ENCODE measurements at regions not wholly inside any gene's neighbourhood (a gene's known extent, or its start where the extent isn't known, plus 50 kb on each side); places are given as distances from the start of the nearest gene placed in this dataset.

GRCh38 chr20:62573817-62574216 is 68.5 kb upstream of the SLCO4A1 start:
- WGBS (ENCODE audit: insufficient coverage), result 39% methylated on average over 3 of the region's 3 CpGs
- no peaks in the 10 kb centered on the region for H3K36me3 Mint-ChIP-seq
- no peak overlapping the region for H3K27ac ChIP-seq (ENCODE audit: low read length)
- H3K4me1 ChIP-seq (ENCODE audit: control insufficient read depth, insufficient read depth, low read length), result no peaks in the 10 kb centered on the region
- no peak for TF ChIP-seq CTCF (IDR thresholded peaks at IDR 0.05)
- H3K27ac Mint-ChIP-seq, result no peak overlapping the region
- H3K36me3 ChIP-seq (ENCODE audit: control insufficient read depth, insufficient read depth, low read length), result no peaks in the 10 kb centered on the region
- peaks cover 6 to 11% of the 10 kb centered on the region in 2 donors for H3K4me1 Mint-ChIP-seq
- H3K9me3 ChIP-seq (ENCODE audit: control insufficient read depth, insufficient read depth, low read length), result no peaks in the 10 kb centered on the region
- H3K27me3 Mint-ChIP-seq (ENCODE audit: low read depth in 2 of 2), result peaks cover 18 to 26% of the 10 kb centered on the region in 2 donors
- H3K27me3 ChIP-seq (ENCODE audit: control insufficient read depth, insufficient read depth, low read length), result peaks cover 13% of the 10 kb centered on the region
- intact Hi-C loops (cut with micrococcal nuclease), result no loop called here
- no peak overlapping the region for H3K4me3 Mint-ChIP-seq
- H3K4me3 ChIP-seq (ENCODE audit: low read length), result no peak overlapping the region
- no peak for ATAC-seq
- no peak for DNase-seq
- H3K9me3 Mint-ChIP-seq, result no peaks in the 10 kb centered on the region

DNA sequence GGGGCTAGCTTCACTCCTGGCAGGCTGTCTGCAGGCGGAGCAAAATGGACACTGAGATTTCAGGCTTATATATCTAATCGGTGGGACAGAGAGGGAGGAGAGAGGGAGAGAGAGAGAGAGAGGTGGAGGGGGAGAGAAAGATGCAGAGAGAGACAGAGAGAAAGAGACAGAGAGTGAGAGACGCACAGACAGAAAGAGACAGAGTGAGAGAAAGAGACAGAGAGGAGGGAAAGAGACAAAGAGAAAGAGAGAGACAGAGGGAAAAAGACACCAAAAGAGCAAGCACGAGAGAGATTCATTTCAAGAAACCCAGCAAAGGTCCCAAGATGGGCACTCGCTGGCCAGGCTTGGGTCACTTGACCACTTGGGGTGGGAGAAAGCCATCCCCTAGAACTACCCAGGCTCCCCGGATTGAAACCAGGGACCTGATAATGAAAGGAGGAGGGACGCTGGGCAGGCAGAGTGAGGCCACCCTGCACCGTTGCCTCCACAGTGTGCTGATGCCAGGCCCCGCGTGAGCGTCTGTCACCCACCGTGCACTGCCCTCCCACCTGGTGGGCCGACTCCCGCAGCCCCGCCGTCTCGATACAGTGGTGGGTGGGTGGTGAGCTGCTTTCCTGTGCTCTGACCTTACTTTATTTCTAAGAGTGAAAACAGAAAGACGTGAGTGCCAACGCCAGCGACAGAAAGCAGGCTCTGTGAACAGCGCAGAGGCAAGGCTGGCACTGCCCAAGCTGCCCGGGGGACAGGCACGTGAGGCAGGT is 67.9 kb upstream of the SLCO4A1 start:
- Mint-ChIP-seq H3K36me3 (no peaks in the 10 kb centered on the region), H3K4me1 (peaks cover 6 to 11% of the 10 kb centered on the region in 2 donors), H3K27me3 (ENCODE audit: low read depth in 2 of 2) (peaks cover 24 to 32% of the 10 kb centered on the region in 2 donors), H3K4me3 (no peak overlapping the region), H3K9me3 (no peaks in the 10 kb centered on the region), H3K27ac (no peak overlapping the region)
- intact Hi-C loops (cut with micrococcal nuclease), result no loop called here
- TF ChIP-seq CTCF (IDR thresholded peaks at IDR 0.05), result no peak
- Histone ChIP-seq H3K27ac (ENCODE audit: low read length) (no peak overlapping the region), H3K4me1 (ENCODE audit: control insufficient read depth, insufficient read depth, low read length) (no peaks in the 10 kb centered on the region), H3K9me3 (ENCODE audit: control insufficient read depth, insufficient read depth, low read length) (no peaks in the 10 kb centered on the region), H3K4me3 (ENCODE audit: low read length) (no peak overlapping the region), H3K36me3 (ENCODE audit: control insufficient read depth, insufficient read depth, low read length) (no peaks in the 10 kb centered on the region), H3K27me3 (ENCODE audit: control insufficient read depth, insufficient read depth, low read length) (peaks cover 13% of the 10 kb centered on the region)
- DNase-seq (no peak), ATAC-seq (no peak)
- 85% methylated on average over 23 of the region's 23 CpGs for WGBS (ENCODE audit: insufficient coverage)

DNA sequence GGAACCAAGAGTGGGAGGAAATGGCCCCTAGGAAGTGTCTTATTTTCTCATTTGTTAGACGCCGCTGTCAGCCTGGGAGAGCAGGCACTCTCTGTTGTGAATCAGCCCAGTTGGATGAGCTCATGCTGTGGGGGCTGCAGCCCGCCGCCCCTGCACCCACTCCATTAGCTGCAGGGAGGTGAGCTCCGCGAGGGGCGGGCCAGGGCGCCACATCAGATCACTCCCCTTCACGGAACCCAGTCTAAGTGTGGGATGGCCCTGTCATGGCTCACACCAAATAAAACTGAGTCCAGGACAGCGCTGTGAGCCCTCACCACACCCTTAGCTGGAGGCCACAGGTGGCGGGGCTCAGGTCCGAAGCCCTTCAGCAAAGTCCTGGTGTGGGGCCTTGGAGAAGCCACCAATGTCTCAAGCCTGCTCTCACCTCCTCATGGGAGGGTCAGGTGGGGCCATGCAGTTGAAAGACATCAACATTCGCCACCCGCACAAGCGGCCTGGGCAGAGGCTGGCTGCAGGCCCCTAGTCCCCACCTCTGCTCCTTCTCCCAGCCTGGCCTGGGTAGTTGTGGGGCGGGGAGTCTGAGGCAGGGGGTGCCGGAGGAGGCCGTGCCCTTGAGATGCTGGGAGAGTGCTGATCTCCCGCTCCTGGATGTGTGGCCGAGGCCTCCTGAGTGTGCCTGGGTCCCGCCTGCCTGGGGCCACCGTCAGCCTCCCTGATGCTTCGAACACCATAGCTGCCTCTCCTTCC is 66.2 kb upstream of the SLCO4A1 start:
- Histone ChIP-seq H3K9me3 (ENCODE audit: control insufficient read depth, insufficient read depth, low read length) (no peaks in the 10 kb centered on the region), H3K27ac (ENCODE audit: low read length) (no peak overlapping the region), H3K4me1 (ENCODE audit: control insufficient read depth, insufficient read depth, low read length) (no peaks in the 10 kb centered on the region), H3K36me3 (ENCODE audit: control insufficient read depth, insufficient read depth, low read length) (no peaks in the 10 kb centered on the region), H3K27me3 (ENCODE audit: control insufficient read depth, insufficient read depth, low read length) (peaks cover 13% of the 10 kb centered on the region), H3K4me3 (ENCODE audit: low read length) (no peak overlapping the region)
- H3K4me3 Mint-ChIP-seq, result no peak overlapping the region
- H3K9me3 Mint-ChIP-seq, result no peaks in the 10 kb centered on the region
- ATAC-seq, result no peak
- H3K4me1 Mint-ChIP-seq, result peaks cover 6 to 9% of the 10 kb centered on the region in 2 donors
- no peak for DNase-seq
- intact Hi-C loops (cut with micrococcal nuclease), result no loop called here
- no peaks in the 10 kb centered on the region for H3K36me3 Mint-ChIP-seq
- WGBS (ENCODE audit: insufficient coverage), result 79% methylated on average over 23 of the region's 23 CpGs
- no peak for TF ChIP-seq CTCF (IDR thresholded peaks at IDR 0.05)
- no peak overlapping the region for H3K27ac Mint-ChIP-seq
- H3K27me3 Mint-ChIP-seq (ENCODE audit: low read depth in 2 of 2), result peaks cover 29 to 39% of the 10 kb centered on the region in 2 donors

All from natural killer cell (primary cell).